ENCODE measurements at regions not wholly inside any gene's neighbourhood (a gene's known extent, or its start where the extent isn't known, plus 50 kb on each side); places are given as distances from the start of the nearest gene placed in this dataset.
"Not testable (repeated sequence)": the region's sequence is repeated elsewhere in the genome, so short reads cannot be mapped to it uniquely, and the experiment has no call there.

GRCh38 chr5:109574985-109575384, 114.7 kb upstream of the MAN2A1 start:
- no peak for DNase-seq

- no peak for DNase-seq
These were observed 116.0 kb upstream of the MAN2A1 start for GRCh38 chr5:109573766-109574165.

- no peak for DNase-seq
These were observed 116.5 kb upstream of the MAN2A1 start for GRCh38 chr5:109573256-109573655.

- DNase-seq: no peak
These were observed 117.9 kb upstream of the MAN2A1 start for GRCh38 chr5:109571785-109572184.

GRCh38 chr5:109570362-109570874, 119.3 kb upstream of the MAN2A1 start:
- DNase-seq: no peak

DNA sequence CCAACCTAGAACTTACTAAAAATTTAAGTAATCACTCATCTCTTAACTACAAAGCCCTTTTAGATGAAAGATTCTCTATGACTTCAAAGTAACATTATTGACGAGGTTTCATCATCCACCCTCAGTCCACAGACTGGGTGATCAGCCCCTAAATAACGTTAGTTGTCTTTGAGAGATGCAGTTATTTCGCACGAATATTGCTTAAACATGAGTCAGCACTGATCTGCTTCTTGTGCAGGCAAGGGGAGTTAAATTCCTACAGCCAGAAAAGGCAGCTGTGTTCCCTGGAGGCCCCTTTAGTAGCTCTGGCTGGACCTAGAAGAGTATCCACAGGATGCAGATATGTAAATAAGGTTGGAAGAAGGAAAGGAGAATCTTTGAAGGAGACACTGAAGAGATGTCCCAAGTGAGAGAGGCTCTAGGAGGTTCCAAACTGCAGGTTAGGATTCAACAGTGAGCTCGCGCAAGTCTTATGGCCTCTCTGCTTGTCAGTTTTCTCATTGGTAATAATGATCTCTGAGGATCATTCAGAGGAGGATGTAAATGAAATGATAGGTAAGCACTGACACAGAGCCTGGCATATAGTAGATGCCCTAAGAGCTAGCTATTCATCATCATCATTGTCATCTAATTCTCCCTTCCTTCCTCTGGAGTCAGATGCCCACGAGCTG, 122.2 kb upstream of the MAN2A1 start:
- no peak for DNase-seq

- DNase-seq: no peak
These were observed 123.4 kb upstream of the MAN2A1 start for GRCh38 chr5:109566361-109566760.

DNA sequence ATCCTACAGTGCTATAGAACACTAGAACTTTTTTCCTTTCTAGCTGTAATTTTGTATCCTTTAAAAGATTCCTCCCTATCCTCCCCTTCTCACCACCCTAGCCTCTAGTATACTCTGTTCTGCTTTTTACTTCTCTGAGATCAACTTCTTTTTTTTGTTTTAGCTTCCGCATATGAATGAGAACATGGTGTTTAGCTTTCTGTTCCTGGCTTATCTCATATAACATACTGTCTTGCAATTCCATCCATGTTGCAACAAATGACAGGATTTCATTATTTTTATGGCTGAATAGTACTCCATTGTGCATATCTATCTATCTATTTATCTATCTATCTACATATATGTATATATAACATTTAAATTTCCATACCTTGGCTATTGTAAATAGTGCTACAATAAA, 126.0 kb upstream of the MAN2A1 start:
- DNase-seq: no peak

- DNase-seq: no peak
These were observed 126.5 kb upstream of the MAN2A1 start for GRCh38 chr5:109563189-109563588.

DNA sequence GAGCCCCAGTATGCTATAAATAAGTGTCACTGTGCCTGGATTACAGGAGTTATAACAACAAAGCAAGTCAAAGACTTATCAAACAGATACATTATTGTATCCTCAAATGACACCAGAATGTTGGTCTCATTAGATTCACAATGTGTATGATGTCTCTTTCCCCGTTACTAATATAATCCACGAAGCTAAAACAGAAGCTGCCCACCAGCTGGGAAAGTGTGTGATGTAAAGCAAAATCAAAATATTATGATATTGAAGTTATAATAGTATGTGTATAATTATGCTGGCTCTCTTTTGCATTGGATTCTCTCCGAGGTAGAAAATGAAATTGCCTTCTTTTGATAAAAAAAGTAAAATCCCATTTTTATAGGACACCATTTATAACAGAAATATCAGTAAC, 127.3 kb upstream of the MAN2A1 start:
- no peak for DNase-seq

DNA sequence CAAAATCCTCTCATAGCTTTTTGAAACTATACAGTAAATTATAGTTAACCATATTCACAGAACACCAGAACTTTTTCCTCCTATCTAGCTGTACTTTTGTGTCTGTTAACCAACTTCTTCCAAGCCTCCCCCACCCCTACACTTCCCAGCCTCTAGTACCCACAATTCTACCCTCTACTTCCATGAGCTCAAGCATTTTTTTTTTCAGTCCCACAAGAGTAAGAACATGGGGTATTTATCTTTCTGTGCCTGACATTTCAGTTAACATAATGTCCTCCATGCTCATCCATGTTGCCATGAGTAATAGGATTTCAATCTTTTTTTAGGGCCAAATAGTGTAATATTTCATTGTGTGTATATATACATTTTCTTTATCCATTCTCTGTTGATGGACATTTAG, 128.3 kb upstream of the MAN2A1 start:
- no peak for DNase-seq

- DNase-seq: no peak
These were observed 129.2 kb upstream of the MAN2A1 start for GRCh38 chr5:109560554-109560953.

DNA sequence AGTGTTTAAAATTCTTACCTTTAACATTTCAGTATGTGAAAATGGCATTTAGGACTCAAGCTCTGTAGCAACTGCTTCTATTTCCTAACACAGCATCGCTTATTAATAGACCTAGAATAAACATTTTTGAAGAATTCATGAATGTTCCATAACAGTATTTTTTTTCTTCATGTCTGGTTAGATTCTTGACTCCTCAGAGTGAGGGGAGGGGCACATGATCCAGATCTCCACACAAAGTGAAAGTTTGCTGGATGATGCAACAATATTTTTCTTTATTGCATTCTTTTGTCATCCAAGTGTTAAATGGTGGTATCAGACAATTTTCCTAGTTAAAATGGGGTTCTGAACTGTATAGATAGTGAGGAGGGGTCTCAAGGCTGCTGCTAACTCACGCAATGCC, 130.8 kb upstream of the MAN2A1 start:
- DNase-seq: no peak

DNA sequence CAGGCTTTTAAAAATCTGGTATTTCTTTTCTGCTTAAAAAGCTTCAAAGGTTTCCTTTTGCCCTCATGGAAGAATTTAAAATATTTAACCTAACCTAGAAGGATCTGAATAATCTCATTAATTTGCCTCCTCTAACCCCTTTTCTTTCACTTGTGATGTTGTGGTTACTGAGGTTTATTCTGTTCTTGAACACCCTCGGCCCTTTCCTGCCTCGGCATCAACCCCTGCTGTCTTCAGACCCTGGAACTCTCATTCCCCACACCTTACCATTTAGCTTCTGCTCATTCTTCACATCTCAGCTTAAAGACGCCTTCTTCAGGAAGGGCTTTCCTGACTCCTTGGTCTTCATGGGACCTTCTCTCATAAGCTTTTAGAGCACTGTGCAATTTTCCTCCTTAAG, 131.4 kb upstream of the MAN2A1 start:
- DNase-seq: no peak

GRCh38 chr5:109553846-109554245, 135.9 kb upstream of the MAN2A1 start:
- no peak for DNase-seq

DNA sequence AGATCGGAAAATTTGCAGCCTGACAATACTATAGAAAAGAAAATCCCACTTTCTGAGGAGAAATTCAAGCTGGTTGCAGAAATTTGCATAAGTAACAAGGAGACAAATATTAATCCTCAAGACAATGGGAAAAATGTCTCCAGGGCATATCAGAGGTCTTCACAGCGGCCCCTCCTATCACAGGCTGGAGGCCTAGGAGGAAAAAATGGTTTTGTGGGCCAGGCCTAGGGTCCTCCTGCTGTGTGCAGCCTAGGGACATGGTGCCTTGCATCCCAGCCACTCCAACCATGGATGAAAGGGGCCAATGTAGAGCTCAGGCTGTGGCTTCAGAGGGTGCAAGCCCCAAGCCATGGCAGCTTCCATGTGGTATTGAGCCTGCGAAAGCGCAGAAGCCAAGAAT, 138.5 kb upstream of the MAN2A1 start:
- DNase-seq: not testable (repeated sequence)

DNA sequence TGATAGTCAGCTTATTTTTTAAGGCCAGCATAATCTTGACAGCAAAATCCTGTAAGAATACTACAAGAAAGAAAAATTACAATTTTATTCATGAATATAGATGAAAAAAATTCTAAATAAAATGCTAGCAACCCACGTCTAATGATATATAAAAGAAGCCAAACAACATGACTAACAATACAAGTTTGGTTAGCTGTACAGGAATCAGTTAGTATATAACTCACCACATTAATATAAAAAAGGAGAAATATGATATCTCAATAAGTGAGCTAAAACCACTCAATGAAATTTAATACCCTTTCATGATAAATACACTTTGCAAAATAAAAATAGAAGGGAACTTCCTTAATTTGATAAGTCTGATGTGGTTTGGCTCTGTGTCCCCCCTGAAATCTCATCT, 139.7 kb upstream of the MAN2A1 start:
- no peak for DNase-seq

- no peak for DNase-seq
These were observed 136.7 kb upstream of the PJA2 start for GRCh38 chr5:109546461-109546860.

DNA sequence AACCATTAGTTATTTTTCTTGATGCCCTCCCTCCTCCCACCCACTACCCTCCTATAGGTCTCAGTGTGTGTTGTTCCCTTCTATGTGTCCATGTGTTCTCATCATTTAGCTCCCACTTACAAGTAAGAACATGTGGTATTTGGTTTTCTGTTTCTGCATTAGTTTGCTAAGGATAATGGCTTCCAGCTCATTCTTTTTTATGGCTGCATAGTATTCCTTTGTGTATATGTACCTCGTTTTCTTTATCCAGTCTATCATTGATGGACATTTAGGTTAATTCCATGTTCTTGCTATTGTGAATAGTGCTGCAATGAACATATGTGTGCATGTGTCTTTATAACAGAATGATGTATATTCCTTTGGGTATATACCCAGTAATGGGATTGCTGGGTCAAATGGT, 135.1 kb upstream of the PJA2 start:
- not testable (repeated sequence) for DNase-seq

GRCh38 chr5:109538692-109539091, 128.9 kb upstream of the PJA2 start:
- not testable (repeated sequence) for DNase-seq

DNA sequence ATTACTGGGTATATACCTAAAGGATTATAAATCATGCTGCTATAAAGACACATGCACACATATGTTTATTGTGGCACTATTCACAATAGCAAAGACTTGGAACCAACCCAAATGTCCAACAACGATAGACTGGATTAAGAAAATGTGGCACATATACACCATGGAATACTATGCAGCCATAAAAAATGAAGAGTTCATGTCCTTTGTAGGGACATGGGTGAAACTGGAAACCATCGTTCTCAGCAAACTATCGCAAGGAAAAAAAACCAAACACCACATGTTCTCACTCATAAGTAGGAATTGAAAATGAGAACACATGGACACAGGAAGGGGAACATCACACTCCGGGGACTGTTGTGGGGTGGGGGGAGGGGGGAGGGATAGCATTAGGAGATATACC, 125.3 kb upstream of the PJA2 start:
- not testable (repeated sequence) for DNase-seq

DNA sequence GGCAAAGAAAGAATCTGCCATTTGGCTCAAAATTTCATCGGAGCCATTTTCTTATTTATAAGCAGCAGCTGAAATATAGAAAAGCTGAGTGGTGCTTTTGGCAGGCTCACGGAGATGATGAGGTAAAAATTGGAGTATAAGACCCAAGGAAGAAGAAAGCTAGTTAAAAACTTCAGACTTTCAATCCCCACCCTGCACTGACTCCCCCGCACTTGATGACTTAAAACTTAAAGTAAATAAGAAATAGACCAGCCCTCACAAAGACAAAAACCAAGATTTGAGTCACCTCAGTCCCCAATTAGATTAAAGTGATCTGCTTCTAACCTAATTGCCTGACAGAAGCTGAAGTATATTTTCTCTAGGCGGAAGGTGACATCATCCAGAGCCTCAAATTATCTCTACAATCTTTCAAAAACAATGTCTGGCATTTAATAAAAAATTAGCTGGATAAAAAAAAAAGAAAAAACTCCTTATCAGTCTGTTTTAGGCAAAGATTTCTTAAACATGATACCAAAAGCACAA, 124.0 kb upstream of the PJA2 start:
- no peak for DNase-seq

DNA sequence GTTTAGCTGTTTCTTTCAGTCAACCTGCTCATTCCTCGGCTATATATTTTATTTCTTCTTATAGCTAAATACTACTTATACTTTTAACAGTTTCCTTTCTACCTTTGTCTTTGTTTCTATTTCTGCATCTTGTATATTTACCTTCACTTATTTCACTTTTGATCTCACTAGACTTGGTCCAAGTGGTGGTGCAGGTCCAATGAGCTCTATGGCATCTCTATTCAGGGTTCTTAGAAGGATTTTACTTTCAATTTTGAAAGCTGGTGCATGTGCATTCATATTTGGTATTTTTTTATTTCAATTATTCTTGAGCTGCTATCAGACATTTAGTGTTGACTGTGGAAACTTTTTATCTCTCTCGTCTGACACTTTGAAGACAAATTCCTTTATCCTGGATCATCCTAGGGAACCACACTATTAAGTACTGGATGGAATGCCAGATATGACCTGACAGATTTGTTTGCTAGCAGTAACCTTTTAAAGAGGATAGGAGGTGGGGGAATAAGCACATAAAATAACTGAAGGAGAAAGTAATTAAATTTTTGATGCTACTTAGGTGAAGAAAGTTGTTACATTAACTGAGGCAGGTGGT, 123.1 kb upstream of the PJA2 start:
- DNase-seq: no peak

GRCh38 chr5:109531262-109531661, 121.5 kb upstream of the PJA2 start:
- DNase-seq: no peak

DNA sequence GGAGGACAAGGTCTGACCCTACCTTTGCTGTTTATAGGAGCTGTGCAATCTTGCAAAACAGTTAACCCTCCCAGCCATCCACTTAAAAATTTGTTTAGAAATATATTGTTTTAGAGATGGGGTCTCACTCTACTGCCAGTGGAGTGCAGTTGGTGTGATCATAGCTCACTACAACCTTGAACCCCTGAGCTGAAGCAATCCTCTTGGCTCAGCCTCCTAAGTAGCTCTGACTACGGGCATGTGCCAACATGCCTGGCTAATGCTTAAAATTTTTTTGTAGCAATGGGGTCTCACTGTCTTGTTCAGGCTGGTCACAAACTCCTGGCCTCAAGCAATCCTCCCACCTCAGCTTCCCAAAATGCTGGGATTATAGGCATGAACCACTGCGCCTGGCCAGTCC, 120.2 kb upstream of the PJA2 start:
- DNase-seq: no peak

Measured in central memory CD4-positive, alpha-beta T cell (primary cell).